CD4-positive, alpha-beta T cell (primary cell): ENCODE measurements at regions not wholly inside any gene's neighbourhood (a gene's known extent, or its start where the extent isn't known, plus 50 kb on each side); places are given as distances from the start of the nearest gene placed in this dataset.

ENCODE experiments used
- ATAC-seq: fragments of 200-7000 bp; cut with Tn5 transposase; one replicate; pipeline ENCODE4 v1.10.0; 2022; ENCODE audit warnings: mild to moderate bottlenecking; ENCODE audit not compliant: poor library complexity
- CTCF ChIA-PET: fragments of 350-600 bp; sonication (Branson Sonifier 250); formaldehyde crosslinking; loops from one replicate; lab custom pipeline; 2021; ENCODE audit warnings: antibody characterized with exemption, inconsistent platforms; lab: Charles Lee
- POLR2A ChIA-PET: fragments of 350-600 bp; sonication (Branson Sonifier 250); formaldehyde crosslinking; loops from one replicate; lab custom pipeline; 2021; ENCODE audit warnings: antibody characterized with exemption, inconsistent platforms; lab: Charles Lee
- DNase-seq, 14 experiments: peaks; one replicate each; pipeline ENCODE4 v3.0.0-alpha.2; 2013 to 2020; ENCODE audit warnings: mixed read lengths in 2 of 14
- H3K27ac ChIP-seq, 2 donors: one replicate each; pipeline versions ENCODE4 v1.5.1 to v1.7.0; 2013; ENCODE audit warnings: low read length in 2 of 2, low read depth in 1 of 2, mild to moderate bottlenecking in 1 of 2
- H3K27me3 ChIP-seq, 2 experiments: 1 replicate in 1 of 2; 2 replicates in 1 of 2; pipeline versions ENCODE4 v1.6.1 to v1.7.0; 2013; ENCODE audit warnings: low read length in 2 of 2, control low read depth in 1 of 2, mild to moderate bottlenecking in 1 of 2, moderate library complexity in 1 of 2; ENCODE audit not compliant: insufficient read depth in 2 of 2, control insufficient read depth in 1 of 2
- H3K36me3 ChIP-seq: one replicate; pipeline ENCODE4 v1.6.1; 2013; ENCODE audit warnings: low read length, control low read depth; ENCODE audit not compliant: insufficient read depth
- H3K4me1 ChIP-seq: one replicate; pipeline ENCODE4 v1.6.1; 2013; ENCODE audit warnings: low read length, control low read depth; ENCODE audit not compliant: insufficient read depth
- H3K4me3 ChIP-seq: one replicate; pipeline ENCODE4 v1.5.1; 2013; ENCODE audit warnings: mild to moderate bottlenecking, low read length, moderate library complexity
- H3K9me3 ChIP-seq, 2 experiments: 1 replicate in 1 of 2; 2 replicates in 1 of 2; pipeline versions ENCODE4 v1.6.1 to v1.7.0; 2013; ENCODE audit warnings: low read length in 2 of 2, mild to moderate bottlenecking in 2 of 2, control low read depth in 1 of 2, moderate library complexity in 1 of 2; ENCODE audit not compliant: control insufficient read depth in 1 of 2, insufficient read depth in 1 of 2
- H3K27ac Mint-ChIP-seq: one replicate; pipeline ENCODE4 v1.8.0; 2020; ENCODE audit warnings: mixed read lengths
- H3K27me3 Mint-ChIP-seq: one replicate; pipeline ENCODE4 v1.8.0; 2021; ENCODE audit warnings: mixed read lengths
- H3K36me3 Mint-ChIP-seq: one replicate; pipeline ENCODE4 v1.8.0; 2021; ENCODE audit warnings: low read depth, mixed read lengths
- H3K4me1 Mint-ChIP-seq: one replicate; pipeline ENCODE4 v1.8.0; 2021; ENCODE audit warnings: low read depth, mixed read lengths
- H3K4me3 Mint-ChIP-seq: one replicate; pipeline ENCODE4 v1.8.0; 2020; ENCODE audit warnings: mild to moderate bottlenecking, mixed read lengths
- H3K9me3 Mint-ChIP-seq: one replicate; pipeline ENCODE4 v1.8.0; 2020; ENCODE audit warnings: mixed read lengths
- intact Hi-C, 2 experiments: fragments of 100-400 bp; cut with DNase I in 1 of 2; cut with micrococcal nuclease in 1 of 2; formaldehyde crosslinking; loops; one replicate each; pipeline versions ENCODE4 v1.15.1 to v1.9.0; 2023 to 2025; cut with DNase I, micrococcal nuclease
- TF ChIP-seq, protein P1 (sequence below): fragments of 200-600 bp; IDR thresholded peaks from one replicate; pipeline ENCODE4 v1.8.0; 2022; ENCODE audit warnings: antibody characterized with exemption, mild to moderate bottlenecking

- H3K4me3 ChIP-seq = no peak overlapping the region
- CTCF ChIA-PET = no interaction called here
- intact Hi-C loops = no loop called here
- H3K36me3 ChIP-seq = no peaks in the 10 kb centered on the region
- H3K27ac Mint-ChIP-seq = no peak overlapping the region
- H3K9me3 Mint-ChIP-seq = no peaks in the 10 kb centered on the region
- DNase-seq = no peak
- TF ChIP-seq, protein P1, sequence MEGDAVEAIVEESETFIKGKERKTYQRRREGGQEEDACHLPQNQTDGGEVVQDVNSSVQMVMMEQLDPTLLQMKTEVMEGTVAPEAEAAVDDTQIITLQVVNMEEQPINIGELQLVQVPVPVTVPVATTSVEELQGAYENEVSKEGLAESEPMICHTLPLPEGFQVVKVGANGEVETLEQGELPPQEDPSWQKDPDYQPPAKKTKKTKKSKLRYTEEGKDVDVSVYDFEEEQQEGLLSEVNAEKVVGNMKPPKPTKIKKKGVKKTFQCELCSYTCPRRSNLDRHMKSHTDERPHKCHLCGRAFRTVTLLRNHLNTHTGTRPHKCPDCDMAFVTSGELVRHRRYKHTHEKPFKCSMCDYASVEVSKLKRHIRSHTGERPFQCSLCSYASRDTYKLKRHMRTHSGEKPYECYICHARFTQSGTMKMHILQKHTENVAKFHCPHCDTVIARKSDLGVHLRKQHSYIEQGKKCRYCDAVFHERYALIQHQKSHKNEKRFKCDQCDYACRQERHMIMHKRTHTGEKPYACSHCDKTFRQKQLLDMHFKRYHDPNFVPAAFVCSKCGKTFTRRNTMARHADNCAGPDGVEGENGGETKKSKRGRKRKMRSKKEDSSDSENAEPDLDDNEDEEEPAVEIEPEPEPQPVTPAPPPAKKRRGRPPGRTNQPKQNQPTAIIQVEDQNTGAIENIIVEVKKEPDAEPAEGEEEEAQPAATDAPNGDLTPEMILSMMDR = no peak
- H3K4me1 ChIP-seq = no peaks in the 10 kb centered on the region
- H3K27me3 Mint-ChIP-seq = no peaks in the 10 kb centered on the region
- no peaks in the 10 kb centered on the region for H3K36me3 Mint-ChIP-seq
- H3K9me3 ChIP-seq = no peaks in the 10 kb centered on the region
- no peak overlapping the region for H3K4me3 Mint-ChIP-seq
- no peak for ATAC-seq
- H3K27ac ChIP-seq = no peak overlapping the region
- H3K27me3 ChIP-seq = no peaks in the 10 kb centered on the region
- H3K4me1 Mint-ChIP-seq = no peaks in the 10 kb centered on the region
- POLR2A ChIA-PET = no interaction called here
Observed at GRCh38 chr6:143005816-143006215, 54.9 kb upstream of the AIG1 start.

DNA sequence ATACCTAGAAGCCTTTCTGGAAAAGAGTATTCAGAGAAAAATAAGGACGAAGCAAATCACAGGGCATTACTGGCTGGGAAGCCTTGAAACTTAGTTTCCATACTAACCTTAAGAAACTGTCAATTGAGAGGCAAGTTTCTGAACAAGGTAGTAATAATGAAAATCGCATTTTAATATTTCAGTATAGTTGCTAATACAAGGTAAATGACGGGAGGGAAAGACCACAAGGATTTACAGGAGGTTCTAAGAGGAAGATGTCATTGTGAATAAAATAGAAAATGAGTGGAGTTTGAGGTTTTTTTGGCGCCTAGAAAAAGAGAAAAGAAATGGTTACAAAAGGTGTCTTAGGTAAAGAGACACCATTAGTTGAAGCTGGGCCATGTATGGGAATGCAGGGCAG, 53.9 kb upstream of the AIG1 start:
- ATAC-seq (no peak), DNase-seq (no peak)
- Histone ChIP-seq H3K4me3 (no peak overlapping the region), H3K4me1 (no peaks in the 10 kb centered on the region), H3K9me3 (no peaks in the 10 kb centered on the region), H3K36me3 (no peaks in the 10 kb centered on the region), H3K27me3 (no peaks in the 10 kb centered on the region), H3K27ac (no peak overlapping the region)
- no peak overlapping the region for H3K27ac Mint-ChIP-seq
- no peaks in the 10 kb centered on the region for H3K27me3 Mint-ChIP-seq
- TF ChIP-seq, protein P1 = no peak
- ChIA-PET POLR2A (no interaction called here), CTCF (no interaction called here)
- no peaks in the 10 kb centered on the region for H3K9me3 Mint-ChIP-seq
- no peaks in the 10 kb centered on the region for H3K36me3 Mint-ChIP-seq
- intact Hi-C loops = no loop called here
- H3K4me1 Mint-ChIP-seq = no peaks in the 10 kb centered on the region
- no peak overlapping the region for H3K4me3 Mint-ChIP-seq

DNA sequence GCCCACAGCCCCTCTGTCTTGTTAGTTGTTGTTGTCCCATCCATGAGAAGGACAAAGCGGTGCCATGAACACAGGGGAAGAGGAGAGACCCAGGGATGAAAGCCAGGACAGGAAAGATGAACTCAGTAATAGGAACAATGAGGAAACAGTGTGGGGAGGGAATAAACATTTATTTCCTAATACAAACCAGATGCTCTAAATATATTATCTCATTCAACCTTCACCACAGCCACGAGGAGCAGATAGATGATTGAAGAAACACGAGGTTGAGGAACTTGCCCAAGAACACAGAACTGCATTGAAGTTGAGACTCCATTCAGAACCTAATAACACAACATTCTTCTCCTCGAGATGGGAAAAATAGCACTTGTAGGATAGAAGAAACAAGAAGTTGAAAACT, 53.0 kb upstream of the AIG1 start:
- H3K27ac ChIP-seq = no peak overlapping the region
- ATAC-seq = no peak
- Mint-ChIP-seq H3K36me3 (no peaks in the 10 kb centered on the region), H3K27ac (no peak overlapping the region), H3K27me3 (no peaks in the 10 kb centered on the region), H3K4me1 (no peaks in the 10 kb centered on the region), H3K9me3 (no peaks in the 10 kb centered on the region), H3K4me3 (no peak overlapping the region)
- H3K27me3 ChIP-seq = no peaks in the 10 kb centered on the region
- H3K4me3 ChIP-seq = no peak overlapping the region
- ChIA-PET POLR2A (no interaction called here), CTCF (no interaction called here)
- no peaks in the 10 kb centered on the region for H3K4me1 ChIP-seq
- TF ChIP-seq, protein P1 = no peak
- DNase-seq = no peak
- no peaks in the 10 kb centered on the region for H3K9me3 ChIP-seq
- intact Hi-C loops = no loop called here
- no peaks in the 10 kb centered on the region for H3K36me3 ChIP-seq
